GM21390 (cell line): ENCODE measurements at regions not wholly inside any gene's neighbourhood (a gene's known extent, or its start where the extent isn't known, plus 50 kb on each side); places are given as distances from the start of the nearest gene placed in this dataset.
"Not testable (repeated sequence)": the region's sequence is repeated elsewhere in the genome, so short reads cannot be mapped to it uniquely, and the experiment has no call there.

ENCODE experiments used
- ATAC-seq: cut with Tn5 transposase; IDR thresholded peaks from one replicate; pipeline ENCODE4 v1.9.1; 2021; ENCODE audit not compliant: unreplicated experiment

GRCh38 chr16:65356721-65357120, 234.9 kb upstream of the CDH11 start:
- ATAC-seq: not testable (repeated sequence)

- ATAC-seq: no peak
Measured at GRCh38 chr16:65355706-65356105, 233.8 kb upstream of the CDH11 start.

- ATAC-seq: no peak
Measured at GRCh38 chr16:65353183-65353582, 231.3 kb upstream of the CDH11 start.

- no peak for ATAC-seq
Measured at GRCh38 chr16:65349626-65350025, 227.8 kb upstream of the CDH11 start.

GRCh38 chr16:65343556-65343955, 221.7 kb upstream of the CDH11 start:
- no peak for ATAC-seq

- ATAC-seq: no peak
Measured at GRCh38 chr16:65342231-65342866, 220.5 kb upstream of the CDH11 start.

GRCh38 chr16:65339062-65339461, 217.2 kb upstream of the CDH11 start:
- ATAC-seq: no peak

- no peak for ATAC-seq
Measured at GRCh38 chr16:65336160-65336559, 214.3 kb upstream of the CDH11 start.

GRCh38 chr16:65334081-65334480, 212.2 kb upstream of the CDH11 start:
- no peak for ATAC-seq

GRCh38 chr16:65333283-65333682, 211.4 kb upstream of the CDH11 start:
- ATAC-seq: no peak

GRCh38 chr16:65327346-65327745, 205.5 kb upstream of the CDH11 start:
- no peak for ATAC-seq

- no peak for ATAC-seq
Measured at GRCh38 chr16:65323655-65324237, 201.9 kb upstream of the CDH11 start.

- ATAC-seq: no peak
Measured at GRCh38 chr16:65319621-65320231, 197.9 kb upstream of the CDH11 start.

- no peak for ATAC-seq
Measured at GRCh38 chr16:65318590-65319257, 196.9 kb upstream of the CDH11 start.

GRCh38 chr16:65318138-65318537, 196.3 kb upstream of the CDH11 start:
- no peak for ATAC-seq

GRCh38 chr16:65316808-65317207, 194.9 kb upstream of the CDH11 start:
- no peak for ATAC-seq

- no peak for ATAC-seq
Measured at GRCh38 chr16:65315081-65315780, 193.4 kb upstream of the CDH11 start.

- ATAC-seq: no peak
Measured at GRCh38 chr16:65314627-65315008, 192.8 kb upstream of the CDH11 start.

GRCh38 chr16:65313936-65314626, 192.2 kb upstream of the CDH11 start:
- ATAC-seq: no peak

GRCh38 chr16:65312795-65313194, 190.9 kb upstream of the CDH11 start:
- ATAC-seq: no peak

GRCh38 chr16:65312071-65312470, 190.2 kb upstream of the CDH11 start:
- ATAC-seq: no peak
